Gastrocnemius medialis (tissue), 4 donors: ENCODE measurements at regions not wholly inside any gene's neighbourhood (a gene's known extent, or its start where the extent isn't known, plus 50 kb on each side); places are given as distances from the start of the nearest gene placed in this dataset.

Source experiments
- ATAC-seq, 2 donors: fragments of 150-250 bp; one replicate each; pipeline ENCODE4 v1.9.1; 2016
- DNase-seq, 2 donors: peaks; one replicate each; pipeline ENCODE4 v3.0.0-alpha.2; 2019
- H3K27ac ChIP-seq, 4 donors: fragments of 200-600 bp; sonication (generic); 1 replicate in 1 of 4; 2 replicates in 3 of 4; pipeline ENCODE4 v1.5.1; 2016 to 2018; ENCODE audit warnings: mild to moderate bottlenecking in 2 of 4, moderate library complexity in 1 of 4
- H3K27me3 ChIP-seq, 3 donors: fragments of 200-600 bp; sonication (generic) in 2 of 3; 1 replicate in 1 of 3; 2 replicates in 2 of 3; pipeline versions ENCODE4 v1.5.1 to v1.6.0; 2016 to 2019; ENCODE audit warnings: mild to moderate bottlenecking in 1 of 3, moderate library complexity in 1 of 3
- H3K36me3 ChIP-seq, 2 donors: fragments of 200-600 bp; sonication (generic) in 1 of 2; one replicate each; pipeline ENCODE4 v1.5.1; 2017 to 2018
- H3K4me1 ChIP-seq, 2 donors: fragments of 200-600 bp; sonication (generic) in 1 of 2; one replicate each; pipeline ENCODE4 v1.5.1; 2016 to 2017; ENCODE audit warnings: mild to moderate bottlenecking in 2 of 2
- H3K4me3 ChIP-seq, 4 donors: fragments of 200-600 bp; sonication (generic) in 3 of 4; 1 replicate in 1 of 4; 2 replicates in 3 of 4; pipeline ENCODE4 v1.5.1; 2016 to 2019; ENCODE audit warnings: mild to moderate bottlenecking in 2 of 4
- H3K9me3 ChIP-seq, 3 donors: fragments of 200-600 bp; sonication (generic) in 2 of 3; 1 replicate in 1 of 3; 2 replicates in 2 of 3; pipeline ENCODE4 v1.5.1; 2016 to 2019
- CTCF ChIP-seq, 5 experiments: fragments of 450-650 bp in 3 of 5; fragments of 200-600 bp in 2 of 5; sonication (generic) in 2 of 5; IDR thresholded peaks in 4 of 5; conservative IDR thresholded peaks in 1 of 5; 1 replicate in 4 of 5; 2 replicates in 1 of 5; pipeline ENCODE4 v1.5.1; 2016 to 2019; ENCODE audit warnings: antibody characterized with exemption in 5 of 5, mild to moderate bottlenecking in 3 of 5, moderate library complexity in 3 of 5
- POLR2A ChIP-seq, 2 donors: fragments of 450-650 bp; IDR thresholded peaks; one replicate each; pipeline ENCODE4 v1.6.1; 2017; ENCODE audit warnings: antibody characterized with exemption in 2 of 2, mild to moderate bottlenecking in 2 of 2, moderate library complexity in 2 of 2
- in situ Hi-C, 4 donors: fragments of 200-750 bp; cut with MboI; loops; one replicate each; pipeline versions ENCODE4 v1.15.0 to v1.8.0; 2017; ENCODE audit warnings: low sequenced_read_pairs in 4 of 4
- intact Hi-C: fragments of 100-400 bp; cut with DNase I; formaldehyde crosslinking; loops from one replicate; pipeline ENCODE4 v1.15.1; 2023; ENCODE audit warnings: low total_unique reads

- no peaks in the 10 kb centered on the region for H3K27me3 ChIP-seq
- ATAC-seq (no peak), DNase-seq (no peak)
- no peaks in the 10 kb centered on the region for H3K4me1 ChIP-seq
- H3K36me3 ChIP-seq, result no peaks in the 10 kb centered on the region
- H3K9me3 ChIP-seq, result no peaks in the 10 kb centered on the region
- TF ChIP-seq CTCF (IDR thresholded peaks at IDR 0.05 in 4 of 5, conservative IDR thresholded peaks at IDR 0.05 in 1 of 5), result no peak
- no peak for TF ChIP-seq POLR2A (IDR thresholded peaks at IDR 0.05)
- H3K4me3 ChIP-seq, result no peak overlapping the region
- intact Hi-C loops (no loop called here), in situ Hi-C loops (no loop called here)
- H3K27ac ChIP-seq, result no peak overlapping the region
These were observed 240.2 kb upstream of the PIK3C3 start for GRCh38 chr18:41714872-41715271.

GRCh38 chr18:41713969-41714825, 240.8 kb upstream of the PIK3C3 start:
- ATAC-seq, result no peak
- no peak for DNase-seq
- H3K27ac ChIP-seq, result no peak overlapping the region
- in situ Hi-C loops, result no loop called here
- TF ChIP-seq CTCF (IDR thresholded peaks at IDR 0.05 in 4 of 5, conservative IDR thresholded peaks at IDR 0.05 in 1 of 5) (no peak), POLR2A (IDR thresholded peaks at IDR 0.05) (no peak)
- no peaks in the 10 kb centered on the region for H3K36me3 ChIP-seq
- no peaks in the 10 kb centered on the region for H3K9me3 ChIP-seq
- intact Hi-C loops, result no loop called here
- no peak overlapping the region for H3K4me3 ChIP-seq
- H3K4me1 ChIP-seq, result no peaks in the 10 kb centered on the region
- H3K27me3 ChIP-seq, result no peaks in the 10 kb centered on the region

GRCh38 chr18:41706301-41706700, 248.7 kb upstream of the PIK3C3 start:
- no peaks in the 10 kb centered on the region for H3K4me1 ChIP-seq
- no peak for TF ChIP-seq CTCF (IDR thresholded peaks at IDR 0.05 in 4 of 5, conservative IDR thresholded peaks at IDR 0.05 in 1 of 5)
- no peak for TF ChIP-seq POLR2A (IDR thresholded peaks at IDR 0.05)
- H3K27ac ChIP-seq, result no peak overlapping the region
- no peak for ATAC-seq
- no peaks in the 10 kb centered on the region for H3K36me3 ChIP-seq
- no peak for DNase-seq
- H3K27me3 ChIP-seq, result no peaks in the 10 kb centered on the region
- H3K9me3 ChIP-seq, result no peaks in the 10 kb centered on the region
- H3K4me3 ChIP-seq, result no peak overlapping the region
- intact Hi-C loops, result no loop called here
- in situ Hi-C loops, result no loop called here

GRCh38 chr18:41703744-41704530, 251.1 kb upstream of the PIK3C3 start:
- in situ Hi-C loops, result no loop called here
- ATAC-seq, result no peak
- no peak overlapping the region for H3K4me3 ChIP-seq

More at GRCh38 chr18:41703744-41704530, 251.1 kb upstream of the PIK3C3 start:
- H3K4me1 ChIP-seq, result no peaks in the 10 kb centered on the region
- intact Hi-C loops, result no loop called here
- no peak for DNase-seq
- H3K27me3 ChIP-seq, result no peaks in the 10 kb centered on the region
- H3K9me3 ChIP-seq, result no peaks in the 10 kb centered on the region
- TF ChIP-seq POLR2A (IDR thresholded peaks at IDR 0.05), result no peak
- no peak for TF ChIP-seq CTCF (IDR thresholded peaks at IDR 0.05 in 4 of 5, conservative IDR thresholded peaks at IDR 0.05 in 1 of 5)
- no peaks in the 10 kb centered on the region for H3K36me3 ChIP-seq
- no peak overlapping the region for H3K27ac ChIP-seq
